ENCODE measurements at regions not wholly inside any gene's neighbourhood (a gene's known extent, or its start where the extent isn't known, plus 50 kb on each side); places are given as distances from the start of the nearest gene placed in this dataset.

DNA sequence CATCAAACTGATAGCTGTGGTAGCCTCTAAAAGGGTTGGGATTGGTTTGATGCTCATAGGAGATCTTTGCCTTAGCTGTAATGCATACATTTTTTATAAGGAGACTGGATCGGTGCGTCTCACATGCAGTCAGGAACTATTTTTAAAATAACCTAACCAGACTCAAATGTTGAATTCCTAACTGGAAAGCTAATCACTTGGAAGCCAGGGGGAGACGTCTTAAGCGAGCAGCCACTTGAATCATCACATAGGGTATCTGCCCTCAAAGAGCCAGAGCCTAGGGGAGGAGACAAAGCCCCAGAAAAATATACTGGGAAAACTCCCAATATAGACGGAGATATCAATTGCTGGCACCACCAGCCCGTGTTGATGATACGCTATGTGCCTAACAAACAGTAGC, 61.7 kb upstream of the PUM1 start:
- H3K36me3 Mint-ChIP-seq (ENCODE audit: low read depth) = no peaks in the 10 kb centered on the region
- H3K27ac Mint-ChIP-seq = no peak overlapping the region
- TF ChIP-seq CTCF (IDR thresholded peaks at IDR 0.05; ENCODE audit: unreplicated experiment in 3 of 3) = no peak
- peaks cover 2% of the 10 kb centered on the region for H3K4me1 Mint-ChIP-seq
- no peak overlapping the region for H3K4me3 Mint-ChIP-seq
- H3K27me3 Mint-ChIP-seq (ENCODE audit: low read depth) = no peaks in the 10 kb centered on the region
- no peaks in the 10 kb centered on the region for H3K9me3 Mint-ChIP-seq

GRCh38 chr1:31122741-31123140, 57.2 kb upstream of the PUM1 start:
- Mint-ChIP-seq H3K27me3 (ENCODE audit: low read depth) (peaks cover 3% of the 10 kb centered on the region), H3K9me3 (no peaks in the 10 kb centered on the region), H3K4me1 (peaks cover 12% of the 10 kb centered on the region), H3K36me3 (ENCODE audit: low read depth) (no peaks in the 10 kb centered on the region), H3K4me3 (no peak overlapping the region), H3K27ac (no peak overlapping the region)
- TF ChIP-seq CTCF (IDR thresholded peaks at IDR 0.05; ENCODE audit: unreplicated experiment in 3 of 3) = no peak

- Mint-ChIP-seq H3K36me3 (ENCODE audit: low read depth) (no peaks in the 10 kb centered on the region), H3K4me3 (no peak overlapping the region), H3K27me3 (ENCODE audit: low read depth) (peaks cover 3% of the 10 kb centered on the region), H3K4me1 (peaks cover 12% of the 10 kb centered on the region), H3K27ac (peak overlapping the region in 2 of 3 experiments; percentile 42 to 73), H3K9me3 (no peaks in the 10 kb centered on the region)
- TF ChIP-seq CTCF (IDR thresholded peaks at IDR 0.05; ENCODE audit: unreplicated experiment in 3 of 3) = no peak
Measured at GRCh38 chr1:31122101-31122735, 56.7 kb upstream of the PUM1 start.

DNA sequence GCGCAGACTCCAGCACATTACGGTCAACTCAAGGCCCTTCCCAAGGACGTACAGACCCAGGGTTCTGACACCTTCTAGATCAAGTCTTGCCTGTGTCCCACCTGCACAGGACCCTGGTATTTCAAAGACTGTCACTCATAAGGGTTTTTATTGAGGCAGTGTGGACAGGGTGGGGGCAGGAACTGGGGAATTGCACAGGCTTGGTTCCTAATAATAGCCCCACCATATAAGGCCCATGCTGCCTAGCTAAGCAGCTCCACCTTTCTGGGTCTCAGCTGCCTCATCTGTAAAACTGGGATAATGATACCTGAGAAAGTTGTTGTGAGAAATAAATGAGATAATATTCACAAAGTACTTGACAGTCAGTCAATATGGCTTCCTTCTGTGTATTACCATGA, 55.3 kb upstream of the PUM1 start:
- H3K36me3 Mint-ChIP-seq (ENCODE audit: low read depth) = no peaks in the 10 kb centered on the region
- TF ChIP-seq CTCF (IDR thresholded peaks at IDR 0.05; ENCODE audit: unreplicated experiment in 3 of 3) = no peak
- no peak overlapping the region for H3K27ac Mint-ChIP-seq
- peaks cover 3% of the 10 kb centered on the region for H3K27me3 Mint-ChIP-seq (ENCODE audit: low read depth)
- no peak overlapping the region for H3K4me3 Mint-ChIP-seq
- H3K9me3 Mint-ChIP-seq = no peaks in the 10 kb centered on the region
- H3K4me1 Mint-ChIP-seq = peaks cover 12% of the 10 kb centered on the region

DNA sequence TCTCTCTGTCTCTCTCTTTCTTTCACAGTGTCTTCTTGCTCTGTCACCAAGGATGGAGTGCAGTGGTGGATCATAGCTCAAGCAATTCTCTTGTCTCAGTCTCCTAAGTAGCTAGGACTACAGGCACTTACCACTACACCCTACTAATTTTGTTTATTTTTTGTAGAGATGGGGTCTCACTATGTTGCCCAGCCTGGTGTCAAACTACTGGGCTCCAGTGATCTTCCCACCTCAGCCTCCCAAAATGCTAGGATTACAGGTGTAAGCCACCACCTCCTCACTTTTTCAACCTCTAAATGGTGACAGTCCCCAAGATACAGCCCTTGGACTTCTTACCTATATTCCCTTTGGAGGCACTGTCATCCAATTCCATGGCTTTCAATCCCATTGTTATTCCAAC, 50.5 kb upstream of the PUM1 start:
- no peaks in the 10 kb centered on the region for H3K36me3 Mint-ChIP-seq (ENCODE audit: low read depth)
- no peaks in the 10 kb centered on the region for H3K9me3 Mint-ChIP-seq
- no peak for TF ChIP-seq CTCF (IDR thresholded peaks at IDR 0.05; ENCODE audit: unreplicated experiment in 3 of 3)
- H3K4me3 Mint-ChIP-seq = no peak overlapping the region
- no peak overlapping the region for H3K27ac Mint-ChIP-seq
- peaks cover 3% of the 10 kb centered on the region for H3K27me3 Mint-ChIP-seq (ENCODE audit: low read depth)
- peaks cover 5% of the 10 kb centered on the region for H3K4me1 Mint-ChIP-seq
